Tibial nerve (tissue), 4 donors: ENCODE measurements at regions not wholly inside any gene's neighbourhood (a gene's known extent, or its start where the extent isn't known, plus 50 kb on each side); places are given as distances from the start of the nearest gene placed in this dataset.

ENCODE experiments used
- DNase-seq, 2 donors: peaks; one replicate each; pipeline ENCODE4 v3.0.0-alpha.2; 2019; ENCODE audit warnings: low spot score in 2 of 2
- H3K27ac ChIP-seq, 4 donors: fragments of 200-600 bp; sonication (generic) in 3 of 4; one replicate each; pipeline ENCODE4 v1.5.1; 2017 to 2019; ENCODE audit warnings: mild to moderate bottlenecking in 1 of 4
- H3K27me3 ChIP-seq, 2 donors: fragments of 200-600 bp; sonication (generic) in 1 of 2; one replicate each; pipeline versions ENCODE4 v1.5.1 to v1.6.0; 2017 to 2019
- H3K36me3 ChIP-seq, 3 donors: fragments of 200-600 bp; sonication (generic); one replicate each; pipeline ENCODE4 v1.5.1; 2018 to 2019
- H3K4me1 ChIP-seq, 4 donors: fragments of 200-600 bp; sonication (generic) in 3 of 4; one replicate each; pipeline ENCODE4 v1.5.1; 2017 to 2019
- H3K4me3 ChIP-seq, 4 donors: fragments of 200-600 bp; sonication (generic) in 3 of 4; one replicate each; pipeline ENCODE4 v1.5.1; 2017 to 2019; ENCODE audit warnings: mild to moderate bottlenecking in 1 of 4, moderate library complexity in 1 of 4
- H3K9me3 ChIP-seq, 4 donors: fragments of 200-600 bp; sonication (generic) in 3 of 4; one replicate each; pipeline ENCODE4 v1.5.1; 2017 to 2019
- EP300 ChIP-seq, 2 donors: sonication (generic); formaldehyde crosslinking; IDR thresholded peaks; one replicate each; pipeline ENCODE4 v1.6.1; 2017; ENCODE audit warnings: antibody characterized with exemption in 2 of 2, mild to moderate bottlenecking in 1 of 2
- POLR2A ChIP-seq, 2 donors: fragments of 450-650 bp; IDR thresholded peaks; one replicate each; pipeline ENCODE4 v1.6.1; 2017; ENCODE audit warnings: antibody characterized with exemption in 2 of 2, mild to moderate bottlenecking in 2 of 2, moderate library complexity in 2 of 2
- WGBS, 2 donors: methylation state at CpG; one replicate each; pipeline ENCODE4 v1.1.5; 2018; 5-methylcytosine and 5-hydroxymethylcytosine counted together
- TF ChIP-seq, protein P1 (sequence below), 5 experiments: fragments of 200-600 bp in 3 of 5; fragments of 450-650 bp in 2 of 5; sonication (generic) in 3 of 5; IDR thresholded peaks; one replicate each; pipeline ENCODE4 v1.5.1; 2016 to 2019; ENCODE audit warnings: antibody characterized with exemption in 5 of 5, mild to moderate bottlenecking in 3 of 5, moderate library complexity in 2 of 5

DNA sequence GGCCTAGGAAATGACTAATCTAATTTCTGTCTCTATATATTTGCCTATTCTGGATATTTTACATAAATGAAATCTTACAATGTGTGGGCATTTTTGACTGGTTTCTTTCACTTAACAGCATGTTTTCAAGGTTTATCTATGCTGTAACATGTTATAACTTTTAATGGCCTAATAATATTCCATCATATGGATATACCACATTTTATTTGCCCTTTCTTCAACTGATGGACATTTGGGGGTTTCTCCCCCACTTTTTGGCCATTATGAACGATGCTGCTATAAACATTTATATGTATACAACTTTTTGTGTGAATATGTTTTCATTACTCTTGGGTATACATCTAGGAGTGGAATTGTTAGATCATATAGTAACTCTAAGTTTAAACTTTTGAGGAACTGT is 357.3 kb upstream of the ADAMTS9 start:
- no peak for DNase-seq
- Histone ChIP-seq H3K4me3 (no peak overlapping the region), H3K27me3 (no peaks in the 10 kb centered on the region), H3K36me3 (peaks cover 0 to 5% (median 0%) of the 10 kb centered on the region in 3 donors), H3K4me1 (no peaks in the 10 kb centered on the region), H3K9me3 (peaks cover 0 to 22% (median 2%) of the 10 kb centered on the region in 4 donors), H3K27ac (no peak overlapping the region)
- no peak for TF ChIP-seq EP300 (IDR thresholded peaks at IDR 0.05)
- no peak for TF ChIP-seq POLR2A (IDR thresholded peaks at IDR 0.05)
- TF ChIP-seq, protein P1, sequence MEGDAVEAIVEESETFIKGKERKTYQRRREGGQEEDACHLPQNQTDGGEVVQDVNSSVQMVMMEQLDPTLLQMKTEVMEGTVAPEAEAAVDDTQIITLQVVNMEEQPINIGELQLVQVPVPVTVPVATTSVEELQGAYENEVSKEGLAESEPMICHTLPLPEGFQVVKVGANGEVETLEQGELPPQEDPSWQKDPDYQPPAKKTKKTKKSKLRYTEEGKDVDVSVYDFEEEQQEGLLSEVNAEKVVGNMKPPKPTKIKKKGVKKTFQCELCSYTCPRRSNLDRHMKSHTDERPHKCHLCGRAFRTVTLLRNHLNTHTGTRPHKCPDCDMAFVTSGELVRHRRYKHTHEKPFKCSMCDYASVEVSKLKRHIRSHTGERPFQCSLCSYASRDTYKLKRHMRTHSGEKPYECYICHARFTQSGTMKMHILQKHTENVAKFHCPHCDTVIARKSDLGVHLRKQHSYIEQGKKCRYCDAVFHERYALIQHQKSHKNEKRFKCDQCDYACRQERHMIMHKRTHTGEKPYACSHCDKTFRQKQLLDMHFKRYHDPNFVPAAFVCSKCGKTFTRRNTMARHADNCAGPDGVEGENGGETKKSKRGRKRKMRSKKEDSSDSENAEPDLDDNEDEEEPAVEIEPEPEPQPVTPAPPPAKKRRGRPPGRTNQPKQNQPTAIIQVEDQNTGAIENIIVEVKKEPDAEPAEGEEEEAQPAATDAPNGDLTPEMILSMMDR (IDR thresholded peaks at IDR 0.05) = no peak
- 35 to 78% methylated on average over 1 of the region's 1 CpG for WGBS, 2 donors

DNA sequence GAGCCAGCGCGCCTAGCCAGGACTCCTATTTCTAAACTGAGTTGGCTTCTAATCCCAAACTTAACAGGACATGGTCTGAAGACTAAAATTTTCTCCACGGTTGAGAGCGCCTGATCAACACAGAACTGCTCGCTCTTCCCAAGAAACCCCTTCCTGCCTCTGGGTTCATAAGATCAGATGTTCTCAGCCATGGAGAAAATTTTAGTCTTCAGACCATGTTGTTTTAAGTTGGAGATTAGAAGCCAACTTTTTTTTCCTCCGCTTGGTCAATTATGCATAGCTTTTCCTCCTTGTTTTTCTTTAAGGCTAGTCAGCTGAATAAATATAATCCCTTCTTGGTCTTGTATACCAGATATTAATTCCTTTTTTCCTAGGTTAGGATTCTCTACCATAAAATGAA is 356.6 kb upstream of the ADAMTS9 start:
- Histone ChIP-seq H3K4me1 (no peaks in the 10 kb centered on the region), H3K27me3 (no peaks in the 10 kb centered on the region), H3K9me3 (peaks cover 0 to 21% (median 2%) of the 10 kb centered on the region in 4 donors), H3K4me3 (no peak overlapping the region), H3K36me3 (peaks cover 0 to 5% (median 0%) of the 10 kb centered on the region in 3 donors), H3K27ac (no peak overlapping the region)
- 67 to 81% methylated on average over 6 of the region's 6 CpGs for WGBS, 2 donors
- DNase-seq = no peak
- TF ChIP-seq, protein P1 (IDR thresholded peaks at IDR 0.05) = no peak
- TF ChIP-seq POLR2A (IDR thresholded peaks at IDR 0.05) = no peak
- TF ChIP-seq EP300 (IDR thresholded peaks at IDR 0.05) = no peak

DNA sequence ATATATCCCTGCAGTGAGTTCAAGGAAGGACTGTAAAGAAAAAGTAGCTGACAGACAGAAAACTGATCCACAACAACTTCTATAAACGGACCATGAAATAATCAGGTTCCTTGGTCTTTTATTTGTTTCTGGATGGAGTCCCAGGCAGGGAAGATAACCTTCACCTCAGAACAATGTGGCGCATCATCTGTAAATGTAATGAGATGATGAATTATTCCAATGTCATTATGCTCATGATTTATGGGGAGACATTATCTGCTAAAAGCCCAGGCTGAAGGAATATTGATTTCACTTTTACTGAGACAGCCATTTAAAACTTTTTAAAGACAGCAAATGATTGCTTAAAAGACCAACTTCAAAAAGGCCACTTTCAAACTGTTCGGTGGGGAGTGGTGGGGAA is 354.9 kb upstream of the ADAMTS9 start:
- Histone ChIP-seq H3K9me3 (peaks cover 0 to 21% (median 2%) of the 10 kb centered on the region in 4 donors), H3K27me3 (no peaks in the 10 kb centered on the region), H3K36me3 (peaks cover 0 to 5% (median 0%) of the 10 kb centered on the region in 3 donors), H3K27ac (no peak overlapping the region), H3K4me3 (no peak overlapping the region), H3K4me1 (no peaks in the 10 kb centered on the region)
- TF ChIP-seq POLR2A (IDR thresholded peaks at IDR 0.05) = no peak
- TF ChIP-seq, protein P1 (IDR thresholded peaks at IDR 0.05) = no peak
- TF ChIP-seq EP300 (IDR thresholded peaks at IDR 0.05) = no peak
- no peak for DNase-seq
- WGBS, 2 donors = 77 to 78% methylated on average over 3 of the region's 3 CpGs

DNA sequence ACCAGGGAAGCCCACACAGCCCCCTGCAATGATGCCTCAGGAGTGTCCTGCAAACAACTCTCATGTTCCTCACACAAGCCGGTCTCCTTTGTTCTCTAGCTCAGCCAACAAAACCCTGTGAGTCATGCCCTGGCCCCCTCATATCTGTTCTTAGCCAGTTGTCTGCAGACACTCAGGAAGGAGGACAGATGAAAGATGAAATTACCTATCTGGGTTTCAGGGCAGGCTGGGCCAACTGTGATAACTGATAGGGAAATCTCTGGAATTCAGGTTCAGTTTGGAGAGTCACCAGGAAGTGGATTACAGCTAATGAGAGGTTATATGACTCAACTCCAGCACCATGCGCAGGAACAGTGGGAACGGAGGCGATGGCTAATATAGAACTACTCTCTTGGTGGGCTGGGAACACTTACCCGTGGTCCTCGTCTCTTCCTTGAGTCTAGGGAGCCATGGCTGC is 352.0 kb upstream of the ADAMTS9 start:
- no peaks in the 10 kb centered on the region for H3K9me3 ChIP-seq
- no peak overlapping the region for H3K27ac ChIP-seq
- H3K36me3 ChIP-seq = no peaks in the 10 kb centered on the region
- DNase-seq = no peak
- WGBS, 2 donors = 89 to 94% methylated on average over 6 of the region's 6 CpGs
- no peak for TF ChIP-seq EP300 (IDR thresholded peaks at IDR 0.05)
- TF ChIP-seq POLR2A (IDR thresholded peaks at IDR 0.05) = no peak
- TF ChIP-seq, protein P1 (IDR thresholded peaks at IDR 0.05) = no peak
- H3K4me3 ChIP-seq = no peak overlapping the region
- H3K27me3 ChIP-seq = no peaks in the 10 kb centered on the region
- peaks cover 0 to 7% (median 0%) of the 10 kb centered on the region in 4 donors for H3K4me1 ChIP-seq

DNA sequence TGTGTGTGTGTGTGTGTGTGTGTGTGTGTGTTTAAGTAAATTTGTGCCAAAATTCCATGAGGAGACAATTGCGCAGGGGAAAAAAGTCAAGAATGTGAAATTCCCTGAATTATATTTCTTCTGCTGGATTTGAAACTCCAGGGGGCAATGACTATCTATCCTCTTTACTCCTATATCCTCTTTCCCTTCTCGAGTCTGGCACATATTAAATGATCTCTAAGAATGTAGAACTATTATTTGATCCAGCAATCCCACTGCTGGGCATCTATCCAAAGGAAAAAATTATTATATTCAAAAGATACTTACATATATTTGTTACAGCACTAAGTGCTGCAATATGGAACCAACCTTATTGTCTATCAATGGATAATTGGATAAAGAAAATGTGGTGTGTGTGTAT is 350.1 kb upstream of the ADAMTS9 start:
- 42 to 48% methylated on average over 2 of the region's 2 CpGs for WGBS, 2 donors
- Histone ChIP-seq H3K4me1 (peaks cover 0 to 7% (median 0%) of the 10 kb centered on the region in 4 donors), H3K36me3 (no peaks in the 10 kb centered on the region), H3K27ac (no peak overlapping the region), H3K9me3 (no peaks in the 10 kb centered on the region), H3K27me3 (no peaks in the 10 kb centered on the region), H3K4me3 (no peak overlapping the region)
- no peak for DNase-seq
- TF ChIP-seq EP300 (IDR thresholded peaks at IDR 0.05) (no peak), POLR2A (IDR thresholded peaks at IDR 0.05) (no peak)
- TF ChIP-seq, protein P1 (IDR thresholded peaks at IDR 0.05) = no peak
